Natural killer cell (primary cell): ENCODE measurements at regions not wholly inside any gene's neighbourhood (a gene's known extent, or its start where the extent isn't known, plus 50 kb on each side); places are given as distances from the start of the nearest gene placed in this dataset.

Experiments used
- ATAC-seq, 3 donors: fragments of 150-1000 bp in 2 of 3; fragments of 200-7000 bp in 1 of 3; cut with Tn5 transposase; 1 replicate in 1 of 3; 2 replicates in 2 of 3; pipeline ENCODE4 v1.10.0; 2021; ENCODE audit warnings: mild to moderate bottlenecking in 2 of 3, moderate library complexity in 2 of 3
- DNase-seq, 2 donors: peaks; one replicate each; pipeline versions ENCODE4 v3.0.0 to v3.0.0-alpha.2; 2013 to 2021; ENCODE audit warnings: mixed read lengths in 1 of 2
- H3K27ac ChIP-seq: one replicate; pipeline ENCODE4 v1.5.1; 2013; ENCODE audit warnings: mild to moderate bottlenecking, low read length
- H3K27me3 ChIP-seq: one replicate; pipeline ENCODE4 v1.6.1; 2013; ENCODE audit warnings: low read length; ENCODE audit not compliant: control insufficient read depth, insufficient read depth
- H3K36me3 ChIP-seq: one replicate; pipeline ENCODE4 v1.6.1; 2013; ENCODE audit warnings: low read length; ENCODE audit not compliant: control insufficient read depth, insufficient read depth
- H3K4me1 ChIP-seq: one replicate; pipeline ENCODE4 v1.6.1; 2013; ENCODE audit warnings: low read length; ENCODE audit not compliant: control insufficient read depth, insufficient read depth
- H3K4me3 ChIP-seq: one replicate; pipeline ENCODE4 v1.5.1; 2013; ENCODE audit warnings: low read length
- H3K9me3 ChIP-seq: one replicate; pipeline ENCODE4 v1.6.1; 2013; ENCODE audit warnings: low read length; ENCODE audit not compliant: control insufficient read depth, insufficient read depth
- H3K27ac Mint-ChIP-seq, 2 donors: one replicate each; pipeline ENCODE4 v1.8.0; 2022; ENCODE audit warnings: mild to moderate bottlenecking in 2 of 2, mixed read lengths in 2 of 2, moderate library complexity in 1 of 2
- H3K27me3 Mint-ChIP-seq, 2 donors: one replicate each; pipeline ENCODE4 v1.8.0; 2022; ENCODE audit warnings: low read depth in 2 of 2, mixed read lengths in 2 of 2
- H3K36me3 Mint-ChIP-seq: one replicate; pipeline ENCODE4 v1.8.0; 2022; ENCODE audit warnings: mixed read lengths
- H3K4me1 Mint-ChIP-seq, 2 donors: one replicate each; pipeline ENCODE4 v1.8.0; 2022; ENCODE audit warnings: mixed read lengths in 2 of 2
- H3K4me3 Mint-ChIP-seq: one replicate; pipeline ENCODE4 v1.8.0; 2022; ENCODE audit warnings: mild to moderate bottlenecking, moderate library complexity, mixed read lengths
- H3K9me3 Mint-ChIP-seq, 2 donors: one replicate each; pipeline ENCODE4 v1.8.0; 2022; ENCODE audit warnings: mixed read lengths in 2 of 2
- CTCF ChIP-seq: fragments of 200-600 bp; IDR thresholded peaks from one replicate; pipeline ENCODE4 v1.8.0; 2022; ENCODE audit warnings: antibody characterized with exemption
- WGBS: methylation state at CpG from one replicate; pipeline ENCODE4 v1.1.7; 2013; ENCODE audit warnings: missing lambda C conversion rate; ENCODE audit not compliant: insufficient coverage; 5-methylcytosine and 5-hydroxymethylcytosine counted together
- intact Hi-C: fragments of 100-400 bp; cut with micrococcal nuclease; formaldehyde crosslinking; loops from one replicate; pipeline ENCODE4 v1.14.2; 2022

GRCh38 chr18:27699137-27699536 is 477.8 kb downstream of the CDH2 start:
- DNase-seq: no peak
- Mint-ChIP-seq H3K9me3 (peaks cover 14 to 22% of the 10 kb centered on the region in 2 donors), H3K27ac (no peak overlapping the region), H3K4me3 (no peak overlapping the region), H3K27me3 (no peaks in the 10 kb centered on the region), H3K36me3 (no peaks in the 10 kb centered on the region), H3K4me1 (no peaks in the 10 kb centered on the region)
- H3K36me3 ChIP-seq: no peaks in the 10 kb centered on the region
- no peak overlapping the region for H3K4me3 ChIP-seq
- H3K27me3 ChIP-seq: no peaks in the 10 kb centered on the region
- ATAC-seq: no peak
- peaks cover 5% of the 10 kb centered on the region for H3K9me3 ChIP-seq
- no peaks in the 10 kb centered on the region for H3K4me1 ChIP-seq
- 80% methylated on average over 2 of the region's 3 CpGs for WGBS
- no peak overlapping the region for H3K27ac ChIP-seq
- intact Hi-C loops: no loop called here
- TF ChIP-seq CTCF: no peak

- ATAC-seq (no peak), DNase-seq (no peak)
- H3K9me3 Mint-ChIP-seq: peaks cover 11 to 21% of the 10 kb centered on the region in 2 donors
- H3K36me3 Mint-ChIP-seq: no peaks in the 10 kb centered on the region
- H3K9me3 ChIP-seq: peaks cover 5% of the 10 kb centered on the region
- H3K4me1 ChIP-seq: no peaks in the 10 kb centered on the region
- H3K27me3 Mint-ChIP-seq: no peaks in the 10 kb centered on the region
- no peaks in the 10 kb centered on the region for H3K4me1 Mint-ChIP-seq
- TF ChIP-seq CTCF: no peak
- no peaks in the 10 kb centered on the region for H3K36me3 ChIP-seq
- no peaks in the 10 kb centered on the region for H3K27me3 ChIP-seq
- no peak overlapping the region for H3K4me3 ChIP-seq
- H3K27ac ChIP-seq: no peak overlapping the region
- no peak overlapping the region for H3K27ac Mint-ChIP-seq
- no peak overlapping the region for H3K4me3 Mint-ChIP-seq
- WGBS: 100% methylated on average over 1 of the region's 2 CpGs
- intact Hi-C loops: no loop called here
Observed at GRCh38 chr18:27696148-27696547, 480.8 kb downstream of the CDH2 start.

- WGBS: 90% methylated on average over 4 of the region's 4 CpGs
- Histone ChIP-seq H3K27ac (no peak overlapping the region), H3K27me3 (no peaks in the 10 kb centered on the region), H3K4me1 (no peaks in the 10 kb centered on the region), H3K9me3 (peaks cover 5% of the 10 kb centered on the region), H3K4me3 (no peak overlapping the region), H3K36me3 (no peaks in the 10 kb centered on the region)
- no peaks in the 10 kb centered on the region for H3K36me3 Mint-ChIP-seq
- ATAC-seq: no peak
- no peak for TF ChIP-seq CTCF
- H3K9me3 Mint-ChIP-seq: peaks cover 10 to 19% of the 10 kb centered on the region in 2 donors
- intact Hi-C loops: no loop called here
- H3K4me3 Mint-ChIP-seq: no peak overlapping the region
- H3K27ac Mint-ChIP-seq: no peak overlapping the region
- H3K27me3 Mint-ChIP-seq: no peaks in the 10 kb centered on the region
- no peaks in the 10 kb centered on the region for H3K4me1 Mint-ChIP-seq
- no peak for DNase-seq
Observed at GRCh38 chr18:27695503-27695902, 481.4 kb downstream of the CDH2 start.

- TF ChIP-seq CTCF: no peak
- Mint-ChIP-seq H3K27ac (no peak overlapping the region), H3K27me3 (no peaks in the 10 kb centered on the region), H3K36me3 (no peaks in the 10 kb centered on the region), H3K4me1 (no peaks in the 10 kb centered on the region), H3K9me3 (peaks cover 10 to 19% of the 10 kb centered on the region in 2 donors), H3K4me3 (no peak overlapping the region)
- intact Hi-C loops: no loop called here
- DNase-seq (no peak), ATAC-seq (no peak)
- Histone ChIP-seq H3K36me3 (no peaks in the 10 kb centered on the region), H3K4me3 (no peak overlapping the region), H3K27ac (no peak overlapping the region), H3K9me3 (peaks cover 5% of the 10 kb centered on the region), H3K4me1 (no peaks in the 10 kb centered on the region), H3K27me3 (no peaks in the 10 kb centered on the region)
- 89% methylated on average over 7 of the region's 7 CpGs for WGBS
Observed at GRCh38 chr18:27695052-27695451, 481.9 kb downstream of the CDH2 start.
